ENCODE measurements at regions not wholly inside any gene's neighbourhood (a gene's known extent, or its start where the extent isn't known, plus 50 kb on each side); places are given as distances from the start of the nearest gene placed in this dataset.

DNA sequence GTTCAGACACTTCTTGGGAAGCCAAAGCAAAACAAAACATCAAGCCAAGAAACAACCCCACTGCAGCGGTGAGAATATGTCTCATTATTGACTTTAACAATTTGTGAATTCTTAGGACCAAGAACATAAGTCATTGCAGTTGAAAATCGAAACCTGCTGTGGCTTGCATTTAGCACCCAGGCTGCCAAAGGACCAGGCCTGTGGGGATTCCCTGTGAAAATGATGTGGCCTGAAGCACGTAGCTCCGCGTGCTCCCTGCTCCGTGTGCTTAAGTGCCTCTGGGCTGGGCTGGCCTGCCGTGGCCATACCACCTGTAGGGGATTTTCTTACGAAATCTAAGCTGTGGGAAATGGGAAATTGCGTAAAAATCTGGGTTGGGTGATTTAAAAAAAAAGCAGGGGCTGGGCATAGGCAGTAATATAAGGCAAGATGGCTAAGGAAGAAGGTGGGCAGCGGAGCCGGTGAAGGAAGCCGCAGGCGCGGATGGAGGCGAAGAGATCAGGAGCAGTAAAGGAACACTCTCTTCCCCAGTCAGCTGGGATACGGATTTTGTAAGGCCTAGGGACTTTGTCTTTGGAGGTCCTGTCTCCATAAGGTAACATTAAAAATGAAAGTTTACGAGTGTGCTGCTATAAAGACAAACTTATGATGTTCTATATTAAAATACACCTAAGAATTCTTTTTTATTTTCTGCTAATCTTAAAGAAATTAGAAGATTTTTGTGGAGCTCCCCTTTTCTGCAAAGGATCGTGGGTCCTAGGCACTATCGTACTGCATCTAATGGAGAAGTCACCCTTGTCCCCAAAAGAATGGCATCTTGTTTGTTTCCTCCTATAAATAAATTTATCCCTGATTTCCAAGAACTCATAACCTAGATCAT, 189.6 kb upstream of the SEMA6A start:
- no peak overlapping the region for H3K4me3 ChIP-seq (ENCODE audit: low read depth, low read length)
- no peak for DNase-seq (ENCODE audit: low read depth)
- TF ChIP-seq, protein P1, sequence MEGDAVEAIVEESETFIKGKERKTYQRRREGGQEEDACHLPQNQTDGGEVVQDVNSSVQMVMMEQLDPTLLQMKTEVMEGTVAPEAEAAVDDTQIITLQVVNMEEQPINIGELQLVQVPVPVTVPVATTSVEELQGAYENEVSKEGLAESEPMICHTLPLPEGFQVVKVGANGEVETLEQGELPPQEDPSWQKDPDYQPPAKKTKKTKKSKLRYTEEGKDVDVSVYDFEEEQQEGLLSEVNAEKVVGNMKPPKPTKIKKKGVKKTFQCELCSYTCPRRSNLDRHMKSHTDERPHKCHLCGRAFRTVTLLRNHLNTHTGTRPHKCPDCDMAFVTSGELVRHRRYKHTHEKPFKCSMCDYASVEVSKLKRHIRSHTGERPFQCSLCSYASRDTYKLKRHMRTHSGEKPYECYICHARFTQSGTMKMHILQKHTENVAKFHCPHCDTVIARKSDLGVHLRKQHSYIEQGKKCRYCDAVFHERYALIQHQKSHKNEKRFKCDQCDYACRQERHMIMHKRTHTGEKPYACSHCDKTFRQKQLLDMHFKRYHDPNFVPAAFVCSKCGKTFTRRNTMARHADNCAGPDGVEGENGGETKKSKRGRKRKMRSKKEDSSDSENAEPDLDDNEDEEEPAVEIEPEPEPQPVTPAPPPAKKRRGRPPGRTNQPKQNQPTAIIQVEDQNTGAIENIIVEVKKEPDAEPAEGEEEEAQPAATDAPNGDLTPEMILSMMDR (IDR thresholded peaks at IDR 0.05; ENCODE audit: insufficient read depth, low read length), result no peak

DNA sequence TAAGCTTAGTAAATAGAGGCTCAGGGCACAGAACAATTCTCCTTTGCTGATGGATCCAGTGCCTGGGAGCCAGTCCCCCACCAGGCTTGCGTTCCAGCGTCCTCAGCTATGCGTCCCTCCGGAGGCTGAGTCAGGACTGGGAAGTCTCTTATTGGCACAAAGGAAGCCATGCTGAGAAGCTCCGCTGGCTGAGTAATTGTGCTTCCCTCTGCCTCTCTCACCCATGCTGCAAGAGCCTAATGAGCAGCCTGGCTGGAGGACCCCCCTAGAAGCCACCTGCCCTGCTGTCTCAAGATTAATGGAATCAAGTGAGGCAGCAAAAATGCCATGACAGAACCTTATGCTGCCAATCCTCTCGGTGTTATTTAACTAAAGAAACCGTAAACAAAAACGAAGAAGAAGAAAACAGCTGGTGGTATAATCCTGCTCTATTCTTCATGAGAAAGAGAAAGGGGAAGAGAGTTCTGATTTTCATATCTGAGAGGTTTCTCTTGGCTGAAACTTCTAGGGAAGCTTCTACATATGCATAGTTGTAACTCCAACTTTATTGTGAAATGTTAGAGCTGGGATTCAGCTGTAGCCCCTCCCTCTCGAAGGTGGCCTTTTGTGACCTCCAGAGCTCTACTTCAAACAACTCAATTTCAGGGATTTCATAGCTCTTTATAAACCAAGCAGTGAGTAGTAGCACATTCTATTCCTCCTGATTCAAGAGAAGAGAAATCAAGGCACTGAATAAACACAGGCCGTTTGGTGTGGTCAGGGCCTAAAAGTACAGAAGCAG, 185.4 kb upstream of the SEMA6A start:
- DNase-seq (ENCODE audit: low read depth), result no peak
- no peak overlapping the region for H3K4me3 ChIP-seq (ENCODE audit: low read depth, low read length)
- TF ChIP-seq, protein P1 (IDR thresholded peaks at IDR 0.05; ENCODE audit: insufficient read depth, low read length), result no peak

DNA sequence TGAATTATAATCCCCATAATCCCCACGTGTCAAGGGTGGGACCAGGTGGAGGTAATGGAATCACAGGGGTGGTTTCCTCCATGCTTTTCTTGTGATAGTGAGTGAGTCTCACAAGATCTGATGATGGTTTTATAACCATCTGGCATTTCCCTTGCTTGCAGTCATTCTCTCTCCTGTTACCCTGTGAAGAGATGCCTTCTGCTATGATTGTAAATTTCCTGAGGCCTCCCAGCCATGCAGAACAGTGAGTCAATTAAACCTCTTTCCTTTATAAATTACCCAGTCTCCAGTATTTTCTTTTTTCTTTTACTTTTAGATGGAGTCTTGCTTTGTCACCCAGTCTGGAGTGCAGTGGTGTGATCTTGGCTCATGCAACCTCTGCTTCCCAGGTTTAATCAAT, 182.7 kb upstream of the SEMA6A start:
- TF ChIP-seq, protein P1 (IDR thresholded peaks at IDR 0.05; ENCODE audit: insufficient read depth, low read length), result no peak
- no peak for DNase-seq (ENCODE audit: low read depth)
- H3K4me3 ChIP-seq (ENCODE audit: low read depth, low read length), result no peak overlapping the region

DNA sequence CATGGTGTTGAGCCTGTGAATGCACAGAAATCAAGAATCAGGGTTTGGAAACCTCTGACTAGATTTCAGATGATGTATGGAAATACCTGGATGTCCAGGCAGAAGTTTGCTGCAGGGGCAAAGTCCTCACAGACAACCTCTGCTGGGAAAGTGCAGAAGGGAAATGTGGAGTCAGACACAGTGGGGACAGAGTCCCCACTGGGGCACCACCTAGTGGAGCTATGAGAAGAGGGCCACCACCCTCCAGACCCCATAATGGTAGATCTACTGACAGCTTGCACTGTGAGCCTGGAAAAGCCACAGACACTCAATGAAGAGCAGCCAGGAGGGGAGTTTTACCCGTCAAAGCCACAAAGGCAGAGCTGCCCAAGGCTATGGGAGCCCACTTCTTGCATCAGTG, 181.9 kb upstream of the SEMA6A start:
- no peak overlapping the region for H3K4me3 ChIP-seq (ENCODE audit: low read depth, low read length)
- DNase-seq (ENCODE audit: low read depth), result no peak
- TF ChIP-seq, protein P1 (IDR thresholded peaks at IDR 0.05; ENCODE audit: insufficient read depth, low read length), result no peak

DNA sequence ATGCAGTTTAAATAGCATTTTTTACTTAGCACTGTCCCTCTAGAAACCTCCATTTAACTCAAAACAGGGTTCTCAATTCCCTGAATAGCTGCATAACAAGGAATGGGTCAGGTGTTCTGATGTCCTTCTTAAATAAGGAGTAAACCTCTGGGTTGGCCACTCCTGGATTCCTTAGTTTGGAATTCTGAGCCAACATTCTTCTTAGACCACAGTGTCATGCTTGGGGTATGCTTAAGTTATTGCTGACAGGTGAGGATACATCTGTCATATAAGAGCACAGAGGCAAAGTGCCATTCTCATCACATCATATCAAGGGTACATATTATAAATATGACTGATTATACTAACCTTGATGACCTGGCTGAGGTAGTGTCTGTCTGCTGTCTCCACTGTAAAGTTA, 179.9 kb upstream of the SEMA6A start:
- H3K4me3 ChIP-seq (ENCODE audit: low read depth, low read length), result no peak overlapping the region
- no peak for DNase-seq (ENCODE audit: low read depth)
- TF ChIP-seq, protein P1 (IDR thresholded peaks at IDR 0.05; ENCODE audit: insufficient read depth, low read length), result no peak

DNA sequence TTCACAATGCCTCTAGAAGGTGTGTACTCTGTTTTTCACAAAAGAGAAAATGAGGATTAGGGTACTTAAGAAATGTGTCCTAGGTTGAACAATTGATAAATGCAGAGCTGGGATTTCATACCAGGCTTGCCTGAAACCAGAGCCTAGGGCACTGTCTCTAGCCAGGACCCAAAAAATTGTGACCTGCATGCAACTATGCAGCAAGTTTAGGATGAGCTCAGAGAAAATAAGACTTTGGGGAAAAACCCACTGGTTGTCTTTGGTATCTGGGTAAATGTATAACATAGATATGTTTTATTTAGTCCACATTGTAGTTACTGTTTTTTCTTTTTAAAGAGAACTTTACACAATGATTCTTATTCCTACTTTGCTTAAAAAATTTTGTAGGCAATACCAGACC, 177.1 kb upstream of the SEMA6A start:
- H3K4me3 ChIP-seq (ENCODE audit: low read depth, low read length), result no peak overlapping the region
- DNase-seq (ENCODE audit: low read depth), result no peak
- TF ChIP-seq, protein P1 (IDR thresholded peaks at IDR 0.05; ENCODE audit: insufficient read depth, low read length), result no peak

Data from fibroblast of the aortic adventitia (primary cell).